H1 (cell line): ENCODE measurements at regions not wholly inside any gene's neighbourhood (a gene's known extent, or its start where the extent isn't known, plus 50 kb on each side); places are given as distances from the start of the nearest gene placed in this dataset.
A peak's percentile ranks its signal among the peaks of the same experiment; 100 is the strongest.

Source experiments
- CTCF ChIA-PET: fragments of 300-600 bp; sonication (Branson Sonifier 250); formaldehyde crosslinking; loops from one replicate; lab custom pipeline; 2021; ENCODE audit not compliant: partially characterized antibody; lab: Charles Lee
- POLR2A ChIA-PET: fragments of 300-600 bp; sonication (Branson Sonifier 250); formaldehyde crosslinking; loops from one replicate; lab custom pipeline; 2021; ENCODE audit warnings: inconsistent platforms; ENCODE audit not compliant: partially characterized antibody; lab: Charles Lee
- DNase-seq, 2 experiments: peaks; one replicate each; pipeline versions ENCODE4 v3.0.0 to v3.0.0-alpha.2; 2010 to 2022; ENCODE audit warnings: low spot score in 2 of 2, low read depth in 1 of 2, mixed read lengths in 1 of 2
- FAIRE-seq: peaks from 2 replicates; lab custom pipeline; 2011; peaks lifted over from hg19 to GRCh38; lab: Jason Lieb, UNC
- H2AFZ ChIP-seq: 2 replicates; pipeline ENCODE4 v1.8.1; 2012; ENCODE audit warnings: low read length, inconsistent platforms
- H2AK5ac ChIP-seq: 2 replicates; pipeline ENCODE4 v1.6.1; 2013; ENCODE audit warnings: low read depth, low read length
- H2BK120ac ChIP-seq: replicated peaks from 2 replicates; pipeline ENCODE3; 2013; ENCODE audit warnings: low read depth, low read length, inconsistent platforms
- H2BK12ac ChIP-seq: 2 replicates; pipeline ENCODE4 v1.6.1; 2013; ENCODE audit warnings: low read depth, low read length
- H2BK15ac ChIP-seq: 2 replicates; pipeline ENCODE4 v1.6.1; 2013; ENCODE audit warnings: low read length
- H2BK20ac ChIP-seq: 2 replicates; pipeline ENCODE4 v1.6.1; 2013; ENCODE audit warnings: low read length
- H2BK5ac ChIP-seq: 2 replicates; pipeline ENCODE4 v1.6.1; 2013; ENCODE audit warnings: low read depth, low read length
- H3K14ac ChIP-seq: 2 replicates; pipeline ENCODE4 v1.6.1; 2013; ENCODE audit warnings: inconsistent platforms; ENCODE audit not compliant: insufficient read length
- H3K18ac ChIP-seq: 2 replicates; pipeline ENCODE4 v1.6.1; 2013; ENCODE audit warnings: low read length; ENCODE audit errors: extremely low read depth
- H3K23ac ChIP-seq: 2 replicates; pipeline ENCODE4 v1.6.1; 2013; ENCODE audit warnings: inconsistent platforms; ENCODE audit not compliant: insufficient read length
- H3K23me2 ChIP-seq: 2 replicates; pipeline ENCODE4 v1.6.1; 2013; ENCODE audit warnings: low read depth, low read length
- H3K27ac ChIP-seq: 2 replicates; pipeline ENCODE4 v1.6.1; 2011; ENCODE audit warnings: low read depth, low read length, inconsistent platforms
- H3K27me3 ChIP-seq, 4 experiments: replicated peaks in 1 of 4; 1 replicate in 1 of 4; 2 replicates in 3 of 4; pipeline versions ENCODE4 v1.6.1 to v1.8.1; 2011 to 2013; ENCODE audit warnings: low read length in 3 of 4, mild to moderate bottlenecking in 3 of 4, inconsistent platforms in 2 of 4, mixed read lengths in 2 of 4, moderate library complexity in 1 of 4; ENCODE audit not compliant: control insufficient read depth in 3 of 4, insufficient read depth in 3 of 4; ENCODE audit errors: extremely low read depth in 1 of 4
- H3K36me3 ChIP-seq, 4 experiments: 2 replicates each; pipeline versions ENCODE4 v1.6.1 to v1.8.1; 2011 to 2013; ENCODE audit warnings: mild to moderate bottlenecking in 4 of 4, low read length in 3 of 4, moderate library complexity in 2 of 4, control low read depth in 1 of 4, inconsistent platforms in 1 of 4; ENCODE audit not compliant: insufficient read depth in 4 of 4, control insufficient read depth in 2 of 4
- H3K4ac ChIP-seq: replicated peaks from 2 replicates; pipeline ENCODE3; 2013; ENCODE audit warnings: low read length, low read depth, mixed read lengths, inconsistent platforms; ENCODE audit not compliant: insufficient read length
- H3K4me1 ChIP-seq, 4 experiments: replicated peaks in 1 of 4; 1 replicate in 1 of 4; 2 replicates in 3 of 4; pipeline versions ENCODE4 v1.6.1 to v1.8.1; 2011 to 2013; ENCODE audit warnings: low read length in 3 of 4, inconsistent platforms in 2 of 4, mixed read lengths in 1 of 4; ENCODE audit not compliant: insufficient read depth in 4 of 4, control insufficient read depth in 3 of 4
- H3K4me2 ChIP-seq, 2 experiments: 2 replicates each; pipeline versions ENCODE4 v1.6.1 to v1.8.1; 2011 to 2013; ENCODE audit warnings: low read depth in 2 of 2, low read length in 2 of 2, control low read depth in 1 of 2, inconsistent platforms in 1 of 2, mild to moderate bottlenecking in 1 of 2; ENCODE audit not compliant: insufficient read depth in 1 of 2
- H3K4me3 ChIP-seq, 4 experiments: fragments of 200-600, 300-600 bp in 1 of 4; sonication (generic), shearing (Covaris generic), sonication (Bioruptor Twin) in 1 of 4; 2 replicates each; pipeline versions ENCODE4 v1.5.1 to v1.8.1; 2011 to 2016; ENCODE audit warnings: low read length in 4 of 4, low read depth in 3 of 4, control low read depth in 2 of 4, inconsistent platforms in 2 of 4, mild to moderate bottlenecking in 2 of 4, mixed read lengths in 1 of 4, moderate library complexity in 1 of 4; ENCODE audit not compliant: insufficient read depth in 2 of 4; ENCODE audit errors: extremely low read depth in 1 of 4
- H3K56ac ChIP-seq: replicated peaks from 2 replicates; pipeline ENCODE3; 2013; ENCODE audit warnings: low read depth, mild to moderate bottlenecking, mixed read lengths, low read length, inconsistent platforms; ENCODE audit not compliant: insufficient read length
- H3K79me1 ChIP-seq: 2 replicates; pipeline ENCODE4 v1.6.1; 2013; ENCODE audit warnings: low read depth, low read length, control low read depth
- H3K79me2 ChIP-seq, 2 experiments: 2 replicates each; pipeline versions ENCODE4 v1.6.1 to v1.8.1; 2012 to 2013; ENCODE audit warnings: low read length in 2 of 2, mild to moderate bottlenecking in 2 of 2, inconsistent platforms in 1 of 2; ENCODE audit not compliant: insufficient read depth in 2 of 2, control insufficient read depth in 1 of 2
- H3K9ac ChIP-seq, 4 experiments: replicated peaks in 1 of 4; 1 replicate in 1 of 4; 2 replicates in 3 of 4; pipeline versions ENCODE4 v1.6.1 to v1.8.1; 2011 to 2013; ENCODE audit warnings: low read depth in 3 of 4, low read length in 3 of 4, control low read depth in 2 of 4, mild to moderate bottlenecking in 2 of 4, moderate library complexity in 2 of 4, inconsistent platforms in 1 of 4; ENCODE audit errors: extremely low read depth in 1 of 4
- H3K9me3 ChIP-seq, 2 experiments: 2 replicates each; pipeline versions ENCODE4 v1.6.1 to v1.8.1; 2012 to 2013; ENCODE audit warnings: mild to moderate bottlenecking in 2 of 2, moderate library complexity in 2 of 2, control low read depth in 1 of 2, inconsistent platforms in 1 of 2, low read depth in 1 of 2, low read length in 1 of 2, mixed read lengths in 1 of 2; ENCODE audit not compliant: insufficient read depth in 2 of 2
- H4K20me1 ChIP-seq, 2 experiments: replicated peaks in 1 of 2; 2 replicates each; pipeline versions ENCODE3 to v1.8.1; 2011 to 2013; ENCODE audit warnings: inconsistent platforms in 2 of 2, low read length in 2 of 2, mild to moderate bottlenecking in 1 of 2; ENCODE audit not compliant: insufficient read depth in 2 of 2, control insufficient read depth in 1 of 2
- H4K5ac ChIP-seq: 2 replicates; pipeline ENCODE4 v1.6.1; 2013; ENCODE audit warnings: low read length, low read depth, mixed read lengths, inconsistent platforms; ENCODE audit not compliant: insufficient read length
- H4K8ac ChIP-seq: 2 replicates; pipeline ENCODE4 v1.8.0; 2013; ENCODE audit warnings: mild to moderate bottlenecking, moderate library complexity, low read length, inconsistent platforms; ENCODE audit not compliant: insufficient read depth; ENCODE audit errors: extremely low read depth
- H4K91ac ChIP-seq: replicated peaks from 2 replicates; pipeline ENCODE3; 2013; ENCODE audit warnings: low read length, mixed read lengths, inconsistent platforms; ENCODE audit not compliant: insufficient read length
- BCL11A ChIP-seq, 2 experiments: IDR thresholded peaks; one replicate each; pipeline ENCODE4 v1.6.1; 2011; ENCODE audit warnings: low read depth in 2 of 2, low read length in 2 of 2, mild to moderate bottlenecking in 2 of 2
- CEBPB ChIP-seq: IDR thresholded peaks from 2 replicates; pipeline ENCODE4 v1.6.1; 2012; ENCODE audit warnings: low read depth, low read length
- JUND ChIP-seq: IDR thresholded peaks from 2 replicates; pipeline ENCODE4 v1.6.1; 2011; ENCODE audit warnings: mild to moderate bottlenecking, improper control_type of control experiment, low read length
- NANOG ChIP-seq: IDR thresholded peaks from 2 replicates; pipeline ENCODE4 v1.6.1; 2011; ENCODE audit warnings: low read length, low read depth, mild to moderate bottlenecking, inconsistent platforms; ENCODE audit not compliant: insufficient read depth, poor library complexity, severe bottlenecking
- NRF1 ChIP-seq: IDR thresholded peaks from 2 replicates; pipeline ENCODE4 v1.6.1; 2011; ENCODE audit warnings: mild to moderate bottlenecking, low read depth, low read length, improper control_type of control experiment
- POU5F1 ChIP-seq: IDR thresholded peaks from 2 replicates; pipeline ENCODE4 v1.6.1; 2011; ENCODE audit warnings: low read depth, mild to moderate bottlenecking, low read length, moderate library complexity
- SIN3A ChIP-seq, 2 experiments: IDR thresholded peaks in 1 of 2; conservative IDR thresholded peaks in 1 of 2; 2 replicates each; pipeline ENCODE4 v1.6.1; 2011 to 2012; ENCODE audit warnings: low read length in 2 of 2, improper control_type of control experiment in 1 of 2, low read depth in 1 of 2, mild to moderate bottlenecking in 1 of 2
- SIX5 ChIP-seq: IDR thresholded peaks from 2 replicates; pipeline ENCODE4 v1.6.1; 2011; ENCODE audit warnings: mild to moderate bottlenecking, low read depth, low read length
- SP2 ChIP-seq: IDR thresholded peaks from 2 replicates; pipeline ENCODE4 v1.6.1; 2012; ENCODE audit warnings: mild to moderate bottlenecking, low read length, inconsistent platforms
- SUZ12 ChIP-seq: fragments of 200-600 bp; sonication (generic); IDR thresholded peaks from 2 replicates; pipeline ENCODE4 v1.6.1; 2012; ENCODE audit warnings: mild to moderate bottlenecking, inconsistent platforms, low read length, moderate library complexity, mixed read lengths
- TAF1 ChIP-seq: IDR thresholded peaks from 2 replicates; pipeline ENCODE4 v1.6.1; 2011; ENCODE audit warnings: mild to moderate bottlenecking, low read depth, low read length
- TAF7 ChIP-seq: optimal IDR thresholded peaks from 2 replicates; pipeline ENCODE3; 2011; ENCODE audit warnings: low read depth, mild to moderate bottlenecking, inconsistent platforms, low read length, moderate library complexity, borderline replicate concordance
- TCF12 ChIP-seq: IDR thresholded peaks from 2 replicates; pipeline ENCODE4 v1.6.1; 2011; ENCODE audit warnings: low read depth, mild to moderate bottlenecking, low read length
- TEAD4 ChIP-seq: IDR thresholded peaks from 2 replicates; pipeline ENCODE4 v1.6.1; 2012; ENCODE audit warnings: low read depth, low read length, inconsistent platforms, mixed read lengths
- YY1 ChIP-seq: IDR thresholded peaks from 2 replicates; pipeline ENCODE4 v1.6.1; 2011; ENCODE audit warnings: low read depth, mild to moderate bottlenecking, low read length
- WGBS, 2 experiments: shearing (Covaris generic) in 1 of 2; methylation state at CpG; one replicate each; pipeline versions ENCODE4 v1.1.6 to v1.1.7; 2013 to 2015; ENCODE audit warnings: low lambda C conversion rate in 2 of 2, mixed read lengths in 2 of 2, inconsistent platforms in 1 of 2, low coverage in 1 of 2, missing lambda C conversion rate in 1 of 2; ENCODE audit not compliant: insufficient replicate concordance in 2 of 2, insufficient coverage in 1 of 2, insufficient read length in 1 of 2; ENCODE audit errors: extremely low coverage in 1 of 2, missing lambda C conversion rate in 1 of 2; 5-methylcytosine and 5-hydroxymethylcytosine counted together

DNA sequence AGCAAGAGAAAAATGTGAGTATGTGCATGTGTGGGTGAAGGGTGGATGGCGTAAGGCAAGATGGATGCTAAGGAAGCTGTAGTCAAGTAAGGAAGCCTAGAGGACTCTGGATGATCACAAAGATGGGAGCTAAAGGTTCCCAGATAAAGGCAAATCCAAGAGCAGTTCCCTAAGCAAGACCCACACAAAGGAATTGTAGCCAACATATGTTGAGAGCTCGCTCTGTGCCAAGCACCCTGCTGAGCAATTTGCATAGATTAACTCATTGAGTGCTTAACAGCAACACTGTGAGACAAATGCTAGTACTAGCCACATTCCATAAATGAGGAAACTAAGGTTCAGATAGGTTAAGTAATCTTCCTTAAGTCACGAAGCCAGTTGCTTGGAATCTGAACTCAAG is 132.6 kb downstream of the C1D start:
- H3K36me3 ChIP-seq: no peaks in the 10 kb centered on the region
- H2BK20ac ChIP-seq: no peak overlapping the region
- no peak overlapping the region for H2AK5ac ChIP-seq
- H4K5ac ChIP-seq: peak overlapping the region; percentile 47
- no peak overlapping the region for H3K14ac ChIP-seq
- no peaks in the 10 kb centered on the region; a peak in 2 of 7 replicates for H3K27me3 ChIP-seq
- H3K4ac ChIP-seq: no peak overlapping the region
- peaks cover 8 to 17% (median 14%) of the 10 kb centered on the region in 4 experiments for H3K4me1 ChIP-seq
- peaks cover 2% of the 10 kb centered on the region; the same call in 1 of the 2 replicates for H3K23me2 ChIP-seq
- peak overlapping the region in 1 of 4 experiments; percentile 0; a peak in 1 of 8 replicates for H3K4me3 ChIP-seq
- no peak overlapping the region for H3K9ac ChIP-seq
- H4K8ac ChIP-seq: no peak overlapping the region
- H3K79me1 ChIP-seq: no peaks in the 10 kb centered on the region
- POLR2A ChIA-PET: interaction anchor here (1.0 kb wide), 1 partner anchor 32 kb away, joined by 3 read pairs; no protein-coding TSS in a partner anchor
- no peak overlapping the region for H2BK5ac ChIP-seq
- CTCF ChIA-PET: interaction anchor here (1.1 to 1.2 kb wide), 3 partner anchors 12 to 101 kb away, joined by 3 to 4 read pairs (median 4); no protein-coding TSS in a partner anchor
- H3K23ac ChIP-seq: no peak overlapping the region
- H2AFZ ChIP-seq: no peak overlapping the region; the same call in 1 of the 2 replicates
- H3K27ac ChIP-seq: no peak overlapping the region
- H3K4me2 ChIP-seq: peak overlapping the region; percentile 51 to 58
- 15% methylated on average over 3 of the region's 3 CpGs; no CpG with 5 or more reads in 1 of the 2 experiments for WGBS, 2 experiments
- H2BK15ac ChIP-seq: no peak overlapping the region
- H4K91ac ChIP-seq: no peak overlapping the region
- no peak overlapping the region for H2BK12ac ChIP-seq
- H4K20me1 ChIP-seq: no peaks in the 10 kb centered on the region
- DNase-seq (peak; percentile 57 to 78), FAIRE-seq (peak; percentile 99)
- H3K56ac ChIP-seq: no peak overlapping the region
- no peaks in the 10 kb centered on the region for H3K79me2 ChIP-seq
- no peaks in the 10 kb centered on the region for H3K9me3 ChIP-seq
- no peak overlapping the region for H2BK120ac ChIP-seq
- peak overlapping the region; percentile 41; the same call in 1 of the 2 replicates for H3K18ac ChIP-seq
- TF ChIP-seq SIN3A (conservative IDR thresholded peaks at IDR 0.05 in 1 of 2, IDR thresholded peaks at IDR 0.05 in 1 of 2; ENCODE audit: low read depth in 1 of 2, low read length in 2 of 2) (0 out of 4 replicates have a peak, but pooled peaks of 1 of the 2 experiments have one; percentile 41), TCF12 (peak; percentile 83; the same call in 1 of the 2 replicates), JUND (0 out of 2 replicates have a peak, but pooled peaks have one; percentile 3), SIX5 (no peak), TAF7 (no peak), BCL11A (IDR thresholded peaks at IDR 0.05; ENCODE audit: low read depth in 2 of 2, low read length in 2 of 2) (no peak), NANOG (peak; percentile 78), TAF1 (no peak), NRF1 (no peak), TEAD4 (peak; percentile 73), POU5F1 (peak; percentile 99), CEBPB (peak; percentile 5; the same call in 1 of the 2 replicates), SP2 (no peak), YY1 (peak; percentile 81), SUZ12 (no peak)
